H1 (cell line): ENCODE measurements at regions not wholly inside any gene's neighbourhood (a gene's known extent, or its start where the extent isn't known, plus 50 kb on each side); places are given as distances from the start of the nearest gene placed in this dataset.

Source experiments
- EZH2 ChIP-seq: fragments of 200-600 bp; sonication (generic); IDR thresholded peaks from 2 replicates; pipeline ENCODE4 v1.7.1; 2012; ENCODE audit warnings: low read depth, mild to moderate bottlenecking, moderate library complexity, low read length, inconsistent platforms; ENCODE audit not compliant: severe bottlenecking
- JUN ChIP-seq: IDR thresholded peaks from 2 replicates; pipeline ENCODE4 v1.6.1; 2011; ENCODE audit warnings: low read depth, mild to moderate bottlenecking, improper control_type of control experiment, low read length
- YY1 ChIP-seq: IDR thresholded peaks from 2 replicates; pipeline ENCODE4 v1.6.1; 2011; ENCODE audit warnings: low read depth, mild to moderate bottlenecking, low read length
- TF ChIP-seq, protein P1 (sequence below), 3 experiments: IDR thresholded peaks; 1 replicate in 2 of 3; 2 replicates in 1 of 3; pipeline versions ENCODE4 v1.5.1 to v1.6.1; 2011; ENCODE audit warnings: low read length in 3 of 3, mild to moderate bottlenecking in 3 of 3, inconsistent platforms in 2 of 3, low read depth in 1 of 3, moderate library complexity in 1 of 3; ENCODE audit not compliant: insufficient read depth in 1 of 3; ENCODE audit errors: control extremely low read depth in 1 of 3

DNA sequence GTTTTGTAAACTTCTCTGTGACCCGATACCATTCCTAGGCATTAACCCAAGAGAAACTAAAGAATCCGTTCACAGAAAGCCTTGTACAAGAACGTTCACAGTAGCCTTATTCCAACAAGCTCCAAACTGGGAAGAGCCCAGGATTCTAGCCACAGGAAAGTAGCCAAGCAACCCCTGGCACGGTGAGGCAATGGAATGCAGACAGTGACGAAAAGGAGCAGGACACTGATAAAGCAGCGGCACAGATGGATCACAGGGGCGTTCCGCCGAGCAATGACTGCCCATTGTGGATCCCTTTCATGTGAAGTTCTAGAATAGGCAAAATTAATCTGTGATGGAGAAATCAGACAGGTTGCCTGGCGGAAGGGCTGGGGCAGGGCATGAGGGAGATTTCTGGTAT is 198.7 kb upstream of the CHRNA7 start:
- TF ChIP-seq, protein P1, sequence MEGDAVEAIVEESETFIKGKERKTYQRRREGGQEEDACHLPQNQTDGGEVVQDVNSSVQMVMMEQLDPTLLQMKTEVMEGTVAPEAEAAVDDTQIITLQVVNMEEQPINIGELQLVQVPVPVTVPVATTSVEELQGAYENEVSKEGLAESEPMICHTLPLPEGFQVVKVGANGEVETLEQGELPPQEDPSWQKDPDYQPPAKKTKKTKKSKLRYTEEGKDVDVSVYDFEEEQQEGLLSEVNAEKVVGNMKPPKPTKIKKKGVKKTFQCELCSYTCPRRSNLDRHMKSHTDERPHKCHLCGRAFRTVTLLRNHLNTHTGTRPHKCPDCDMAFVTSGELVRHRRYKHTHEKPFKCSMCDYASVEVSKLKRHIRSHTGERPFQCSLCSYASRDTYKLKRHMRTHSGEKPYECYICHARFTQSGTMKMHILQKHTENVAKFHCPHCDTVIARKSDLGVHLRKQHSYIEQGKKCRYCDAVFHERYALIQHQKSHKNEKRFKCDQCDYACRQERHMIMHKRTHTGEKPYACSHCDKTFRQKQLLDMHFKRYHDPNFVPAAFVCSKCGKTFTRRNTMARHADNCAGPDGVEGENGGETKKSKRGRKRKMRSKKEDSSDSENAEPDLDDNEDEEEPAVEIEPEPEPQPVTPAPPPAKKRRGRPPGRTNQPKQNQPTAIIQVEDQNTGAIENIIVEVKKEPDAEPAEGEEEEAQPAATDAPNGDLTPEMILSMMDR (IDR thresholded peaks at IDR 0.05; ENCODE audit: control extremely low read depth in 1 of 3, insufficient read depth in 1 of 3, low read depth in 1 of 3, low read length in 3 of 3), result no peak
- TF ChIP-seq YY1 (no peak), EZH2 (no peak), JUN (no peak)
